Neural progenitor cell (in vitro differentiated cells): ENCODE measurements at regions not wholly inside any gene's neighbourhood (a gene's known extent, or its start where the extent isn't known, plus 50 kb on each side); places are given as distances from the start of the nearest gene placed in this dataset.

Experiments used
- DNase-seq: peaks from one replicate; pipeline ENCODE4 v3.0.0-alpha.2; 2016; ENCODE audit warnings: low spot score
- H2AFZ ChIP-seq: fragments of 200-600 bp; sonication (generic); replicated peaks from 2 replicates; pipeline ENCODE4 v1.6.1; 2016; ENCODE audit warnings: antibody characterized with exemption
- H3F3A ChIP-seq: fragments of 200-600 bp; sonication (generic); 2 replicates; pipeline ENCODE4 v1.6.1; 2016; ENCODE audit warnings: antibody characterized with exemption, low read depth
- H3K27ac ChIP-seq: fragments of 200-600 bp; sonication (generic); 2 replicates; pipeline ENCODE4 v1.5.1; 2016; ENCODE audit warnings: mild to moderate bottlenecking
- H3K27me3 ChIP-seq: fragments of 200-600 bp; sonication (generic); 2 replicates; pipeline ENCODE4 v1.6.1; 2016; ENCODE audit warnings: mild to moderate bottlenecking, moderate library complexity
- H3K36me3 ChIP-seq: fragments of 200-600 bp; sonication (generic); 2 replicates; pipeline ENCODE4 v1.5.1; 2016
- H3K4me1 ChIP-seq: fragments of 200-600 bp; sonication (generic); 2 replicates; pipeline ENCODE4 v1.6.1; 2016; ENCODE audit warnings: mixed run types
- H3K4me2 ChIP-seq: fragments of 200-600 bp; sonication (generic); 2 replicates; pipeline ENCODE4 v1.6.1; 2016
- H3K4me3 ChIP-seq: fragments of 200-600 bp; sonication (generic); 2 replicates; pipeline ENCODE4 v1.5.1; 2016
- H3K79me2 ChIP-seq: fragments of 200-600 bp; sonication (generic); 2 replicates; pipeline ENCODE4 v1.6.1; 2016; ENCODE audit warnings: low read depth
- H3K9ac ChIP-seq: fragments of 200-600 bp; sonication (generic); 2 replicates; pipeline ENCODE4 v1.6.1; 2016
- H3K9me3 ChIP-seq: fragments of 200-600 bp; sonication (generic); 2 replicates; pipeline ENCODE4 v1.5.1; 2016; ENCODE audit warnings: low read depth
- H4K20me1 ChIP-seq: fragments of 200-600 bp; sonication (generic); 2 replicates; pipeline ENCODE4 v1.6.1; 2016; ENCODE audit warnings: low read depth
- H3K27ac Mint-ChIP-seq: 3 replicates; pipeline ENCODE4 v1.8.0; 2021; ENCODE audit warnings: mixed read lengths
- H3K27me3 Mint-ChIP-seq: 2 replicates; pipeline ENCODE4 v1.8.0; 2022; ENCODE audit warnings: low read depth, mild to moderate bottlenecking, inconsistent platforms, moderate library complexity, mixed read lengths; ENCODE audit not compliant: insufficient read depth
- H3K36me3 Mint-ChIP-seq: 3 replicates; pipeline ENCODE4 v1.8.0; 2021; ENCODE audit warnings: mixed read lengths
- H3K4me1 Mint-ChIP-seq: 3 replicates; pipeline ENCODE4 v1.8.0; 2021; ENCODE audit warnings: mixed read lengths
- H3K4me3 Mint-ChIP-seq: 3 replicates; pipeline ENCODE4 v1.8.0; 2021; ENCODE audit warnings: mild to moderate bottlenecking, moderate library complexity, mixed read lengths
- H3K9me3 Mint-ChIP-seq: 3 replicates; pipeline ENCODE4 v1.8.0; 2020; ENCODE audit warnings: mixed read lengths
- CTCF ChIP-seq: fragments of 200-600 bp; sonication (generic); IDR thresholded peaks from 2 replicates; pipeline ENCODE4 v1.5.1; 2017; ENCODE audit warnings: antibody characterized with exemption, mild to moderate bottlenecking
- EZH2 ChIP-seq: fragments of 200-600 bp; sonication (generic); IDR thresholded peaks from 2 replicates; pipeline ENCODE4 v1.6.1; 2017; ENCODE audit warnings: antibody characterized with exemption, mild to moderate bottlenecking, moderate library complexity
- EZH2phosphoT487 ChIP-seq: fragments of 200-600 bp; sonication (generic); IDR thresholded peaks from 2 replicates; pipeline ENCODE4 v1.6.1; 2017; ENCODE audit warnings: antibody characterized with exemption

GRCh38 chr16:65991149-65991701 lies 375.3 kb upstream of the CDH5 start:
- H3F3A ChIP-seq = no peaks in the 10 kb centered on the region
- H3K9ac ChIP-seq = no peak overlapping the region
- H3K9me3 ChIP-seq = no peaks in the 10 kb centered on the region
- H3K9me3 Mint-ChIP-seq = peaks cover 1% of the 10 kb centered on the region
- no peaks in the 10 kb centered on the region for H3K36me3 Mint-ChIP-seq
- H4K20me1 ChIP-seq = no peaks in the 10 kb centered on the region
- H3K27me3 ChIP-seq = no peaks in the 10 kb centered on the region
- H3K4me3 Mint-ChIP-seq = no peak overlapping the region
- no peak overlapping the region for H3K4me2 ChIP-seq
- peak; percentile 41 for DNase-seq
- H3K27me3 Mint-ChIP-seq = peaks cover 3% of the 10 kb centered on the region
- no peak overlapping the region for H3K27ac ChIP-seq
- H3K4me1 ChIP-seq = no peaks in the 10 kb centered on the region
- no peaks in the 10 kb centered on the region for H3K79me2 ChIP-seq
- no peak overlapping the region for H3K27ac Mint-ChIP-seq
- H3K4me3 ChIP-seq = no peak overlapping the region
- H3K4me1 Mint-ChIP-seq = peaks cover 9% of the 10 kb centered on the region
- no peaks in the 10 kb centered on the region for H3K36me3 ChIP-seq
- TF ChIP-seq CTCF (peak; percentile 33), EZH2phosphoT487 (no peak)
- H2AFZ ChIP-seq = no peak overlapping the region

GRCh38 chr16:65989861-65990604 lies 376.5 kb upstream of the CDH5 start:
- Histone ChIP-seq H3K9ac (no peak overlapping the region), H3K27me3 (no peaks in the 10 kb centered on the region), H3K4me2 (no peak overlapping the region), H3K27ac (no peak overlapping the region), H4K20me1 (no peaks in the 10 kb centered on the region), H3K9me3 (no peaks in the 10 kb centered on the region), H3K4me1 (no peaks in the 10 kb centered on the region), H2AFZ (no peak overlapping the region), H3K79me2 (no peaks in the 10 kb centered on the region), H3K4me3 (no peak overlapping the region), H3F3A (no peaks in the 10 kb centered on the region), H3K36me3 (no peaks in the 10 kb centered on the region)
- peaks cover 3% of the 10 kb centered on the region for H3K27me3 Mint-ChIP-seq
- H3K36me3 Mint-ChIP-seq = no peaks in the 10 kb centered on the region
- no peak overlapping the region for H3K27ac Mint-ChIP-seq
- H3K4me3 Mint-ChIP-seq = no peak overlapping the region
- H3K9me3 Mint-ChIP-seq = peaks cover 2% of the 10 kb centered on the region
- no peak for DNase-seq
- peaks cover 9% of the 10 kb centered on the region for H3K4me1 Mint-ChIP-seq
- no peak for TF ChIP-seq EZH2phosphoT487
- no peak for TF ChIP-seq CTCF
- no peak for TF ChIP-seq EZH2

- no peak overlapping the region for H3K4me3 Mint-ChIP-seq
- no peaks in the 10 kb centered on the region for H3K4me1 ChIP-seq
- H3K4me2 ChIP-seq = no peak overlapping the region
- H3K27me3 ChIP-seq = no peaks in the 10 kb centered on the region
- no peaks in the 10 kb centered on the region for H3K36me3 ChIP-seq
- H3K79me2 ChIP-seq = no peaks in the 10 kb centered on the region
- TF ChIP-seq EZH2phosphoT487 (no peak), CTCF (no peak), EZH2 (no peak)
- no peaks in the 10 kb centered on the region for H3K4me1 Mint-ChIP-seq
- no peaks in the 10 kb centered on the region for H4K20me1 ChIP-seq
- H3K27ac Mint-ChIP-seq = no peak overlapping the region
- no peak overlapping the region for H3K27ac ChIP-seq
- peaks cover 2% of the 10 kb centered on the region for H3K27me3 Mint-ChIP-seq
- no peak overlapping the region for H3K4me3 ChIP-seq
- no peaks in the 10 kb centered on the region for H3F3A ChIP-seq
- no peak overlapping the region for H3K9ac ChIP-seq
- DNase-seq = no peak
- H2AFZ ChIP-seq = no peak overlapping the region
- H3K36me3 Mint-ChIP-seq = no peaks in the 10 kb centered on the region
- peaks cover 2% of the 10 kb centered on the region for H3K9me3 Mint-ChIP-seq
- no peaks in the 10 kb centered on the region for H3K9me3 ChIP-seq
These were observed 378.4 kb upstream of the CDH5 start for GRCh38 chr16:65988024-65988595.
